H1 (cell line): ENCODE measurements at regions not wholly inside any gene's neighbourhood (a gene's known extent, or its start where the extent isn't known, plus 50 kb on each side); places are given as distances from the start of the nearest gene placed in this dataset.

Source experiments
- CBX5 ChIP-seq: fragments of 300-800, 300-1000 bp; sonication (generic); IDR thresholded peaks from 2 replicates; pipeline ENCODE4 v1.7.1; 2016; ENCODE audit warnings: antibody characterized with exemption, low read length, low read depth
- CBX8 ChIP-seq: fragments of 300-800, 300-1000 bp; sonication (generic); IDR thresholded peaks from 2 replicates; pipeline ENCODE4 v1.7.1; 2016; ENCODE audit warnings: low read depth, low read length, borderline replicate concordance
- CHD2 ChIP-seq: IDR thresholded peaks from 2 replicates; pipeline ENCODE4 v1.6.1; 2012; ENCODE audit warnings: low read length, improper control_type of control experiment
- CTCF ChIP-seq, 3 experiments: IDR thresholded peaks; 1 replicate in 2 of 3; 2 replicates in 1 of 3; pipeline versions ENCODE4 v1.5.1 to v1.6.1; 2011; ENCODE audit warnings: low read length in 3 of 3, mild to moderate bottlenecking in 3 of 3, inconsistent platforms in 2 of 3, low read depth in 1 of 3, moderate library complexity in 1 of 3; ENCODE audit not compliant: insufficient read depth in 1 of 3; ENCODE audit errors: control extremely low read depth in 1 of 3
- FOSL1 ChIP-seq: IDR thresholded peaks from 2 replicates; pipeline ENCODE4 v1.6.1; 2011; ENCODE audit warnings: mild to moderate bottlenecking, low read depth, low read length, moderate library complexity; ENCODE audit not compliant: insufficient read depth
- GTF2F1 ChIP-seq: IDR thresholded peaks from 2 replicates; pipeline ENCODE4 v1.6.1; 2012; ENCODE audit warnings: low read depth, low read length, improper control_type of control experiment, borderline replicate concordance
- HDAC6 ChIP-seq: IDR thresholded peaks from one replicate; pipeline ENCODE4 v1.7.1; 2012; ENCODE audit warnings: low read depth, mild to moderate bottlenecking, inconsistent platforms, low read length, moderate library complexity
- JUND ChIP-seq: IDR thresholded peaks from 2 replicates; pipeline ENCODE4 v1.6.1; 2011; ENCODE audit warnings: mild to moderate bottlenecking, improper control_type of control experiment, low read length
- POLR2AphosphoS5 ChIP-seq: IDR thresholded peaks from 2 replicates; pipeline ENCODE4 v1.6.1; 2011; ENCODE audit warnings: low read depth, low read length
- USF2 ChIP-seq: IDR thresholded peaks from 2 replicates; pipeline ENCODE4 v1.6.1; 2011; ENCODE audit warnings: low read length, improper control_type of control experiment
- ZNF274 ChIP-seq: IDR thresholded peaks from 2 replicates; pipeline ENCODE4 v1.7.0; 2012; ENCODE audit warnings: low read length, borderline replicate concordance; ENCODE audit errors: extremely low read depth

DNA sequence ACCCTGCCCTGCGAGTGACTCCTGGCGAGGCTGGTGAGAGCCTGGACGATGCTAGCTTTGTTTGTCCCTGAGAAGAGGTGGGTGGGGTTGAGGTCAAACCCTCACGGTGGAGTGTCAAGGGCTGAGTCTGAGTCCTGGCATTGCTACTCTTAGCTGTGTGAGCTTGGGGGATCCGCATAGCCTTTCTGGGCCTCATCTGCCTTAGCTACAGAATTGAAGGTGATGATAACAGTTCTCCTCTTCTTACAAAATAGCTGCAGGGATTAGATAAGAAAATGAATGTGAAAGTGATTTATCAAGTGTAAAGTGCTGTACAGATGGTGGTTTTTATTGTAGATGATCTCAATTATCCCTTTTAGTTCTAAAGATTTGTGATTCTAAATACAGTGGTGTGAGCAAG is 144.6 kb downstream of the LPIN1 start:
- TF ChIP-seq CBX8, result no peak
- TF ChIP-seq CTCF (IDR thresholded peaks at IDR 0.05; ENCODE audit: control extremely low read depth in 1 of 3, insufficient read depth in 1 of 3, low read depth in 1 of 3, low read length in 3 of 3), result no peak
- TF ChIP-seq CBX5, result no peak
- TF ChIP-seq JUND, result no peak
- TF ChIP-seq ZNF274, result no peak
- TF ChIP-seq POLR2AphosphoS5, result no peak
- no peak for TF ChIP-seq HDAC6
- TF ChIP-seq USF2, result no peak
- TF ChIP-seq GTF2F1, result no peak
- TF ChIP-seq CHD2, result no peak
- TF ChIP-seq FOSL1, result no peak
